ENCODE measurements at regions not wholly inside any gene's neighbourhood (a gene's known extent, or its start where the extent isn't known, plus 50 kb on each side); places are given as distances from the start of the nearest gene placed in this dataset.
"Not testable (repeated sequence)": the region's sequence is repeated elsewhere in the genome, so short reads cannot be mapped to it uniquely, and the experiment has no call there.

DNA sequence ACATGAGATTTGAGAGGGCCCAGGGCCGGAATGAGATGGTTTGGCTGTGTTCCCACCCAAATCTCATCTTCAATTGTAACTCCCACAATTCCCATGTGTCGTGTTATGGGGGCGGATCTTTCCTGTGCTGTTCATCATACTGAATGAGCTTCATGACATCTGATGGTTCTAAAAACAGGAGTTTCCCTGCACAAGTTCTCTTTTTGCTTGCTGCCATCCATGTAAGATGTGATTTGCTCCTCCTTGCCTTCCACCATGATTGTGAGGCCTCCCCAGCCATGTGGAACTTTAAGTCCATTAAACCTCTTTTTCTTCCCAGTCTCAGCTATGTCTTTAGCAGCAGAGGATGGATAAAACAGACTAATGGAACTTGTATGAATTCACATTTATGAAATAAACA, 131.9 kb upstream of the ZC3H15 start:
- TF ChIP-seq, protein P1, sequence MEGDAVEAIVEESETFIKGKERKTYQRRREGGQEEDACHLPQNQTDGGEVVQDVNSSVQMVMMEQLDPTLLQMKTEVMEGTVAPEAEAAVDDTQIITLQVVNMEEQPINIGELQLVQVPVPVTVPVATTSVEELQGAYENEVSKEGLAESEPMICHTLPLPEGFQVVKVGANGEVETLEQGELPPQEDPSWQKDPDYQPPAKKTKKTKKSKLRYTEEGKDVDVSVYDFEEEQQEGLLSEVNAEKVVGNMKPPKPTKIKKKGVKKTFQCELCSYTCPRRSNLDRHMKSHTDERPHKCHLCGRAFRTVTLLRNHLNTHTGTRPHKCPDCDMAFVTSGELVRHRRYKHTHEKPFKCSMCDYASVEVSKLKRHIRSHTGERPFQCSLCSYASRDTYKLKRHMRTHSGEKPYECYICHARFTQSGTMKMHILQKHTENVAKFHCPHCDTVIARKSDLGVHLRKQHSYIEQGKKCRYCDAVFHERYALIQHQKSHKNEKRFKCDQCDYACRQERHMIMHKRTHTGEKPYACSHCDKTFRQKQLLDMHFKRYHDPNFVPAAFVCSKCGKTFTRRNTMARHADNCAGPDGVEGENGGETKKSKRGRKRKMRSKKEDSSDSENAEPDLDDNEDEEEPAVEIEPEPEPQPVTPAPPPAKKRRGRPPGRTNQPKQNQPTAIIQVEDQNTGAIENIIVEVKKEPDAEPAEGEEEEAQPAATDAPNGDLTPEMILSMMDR (IDR thresholded peaks at IDR 0.05), result not testable (repeated sequence)
- TF ChIP-seq EZH2 (IDR thresholded peaks at IDR 0.05; ENCODE audit: borderline replicate concordance, insufficient read depth, low read depth, low read length, poor library complexity, severe bottlenecking), result not testable (repeated sequence)
